ENCODE measurements at regions not wholly inside any gene's neighbourhood (a gene's known extent, or its start where the extent isn't known, plus 50 kb on each side); places are given as distances from the start of the nearest gene placed in this dataset.

GRCh38 chr9:28821240-28821639 is 1248.0 kb upstream of the C9orf72 start:
- DNase-seq (ENCODE audit: low read depth), result no peak

GRCh38 chr9:28824432-28824963 is 1251.2 kb upstream of the C9orf72 start:
- no peak for DNase-seq (ENCODE audit: low read depth)

GRCh38 chr9:28832168-28832770 is 1259.0 kb upstream of the C9orf72 start:
- DNase-seq (ENCODE audit: low read depth), result no peak

DNA sequence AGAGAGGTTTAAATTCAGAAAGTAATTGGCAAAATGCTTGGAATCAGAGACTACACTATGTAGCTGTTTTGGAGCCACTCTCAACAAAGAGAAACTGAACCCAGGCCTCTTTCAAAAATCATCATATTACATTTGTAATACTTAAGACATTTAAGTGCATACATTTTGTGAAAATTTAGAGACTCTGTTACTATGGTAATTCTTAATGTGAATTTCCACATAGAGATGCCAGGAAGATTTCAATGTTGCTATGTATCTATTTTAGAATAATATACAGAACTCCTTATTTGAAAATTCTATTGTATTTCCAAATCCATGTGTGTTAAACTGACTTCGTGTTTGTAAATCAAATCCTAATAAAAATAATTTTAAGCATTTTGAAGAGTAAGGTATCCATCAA is 1260.9 kb upstream of the C9orf72 start:
- DNase-seq (ENCODE audit: low read depth), result no peak

GRCh38 chr9:28839778-28840430 is 1266.6 kb upstream of the C9orf72 start:
- DNase-seq (ENCODE audit: low read depth), result no peak

DNA sequence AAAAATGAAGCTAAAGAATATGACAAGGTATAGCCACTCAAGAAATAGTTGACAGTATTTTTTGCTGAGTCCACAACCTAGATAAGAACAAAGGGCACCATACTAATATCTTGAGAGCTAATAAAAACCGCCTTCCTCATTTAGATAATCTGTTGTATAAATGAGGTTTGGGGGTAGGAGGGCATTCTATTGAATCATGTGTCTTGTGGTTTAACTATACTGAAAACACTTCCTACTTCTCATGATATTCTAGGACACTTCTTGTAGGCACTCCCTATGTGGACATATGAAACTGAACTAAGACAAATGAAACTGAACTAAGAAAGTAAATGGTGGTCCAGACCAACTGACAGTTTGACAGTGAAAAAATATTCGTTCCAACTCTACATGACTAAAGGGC is 1268.5 kb upstream of the C9orf72 start:
- no peak for DNase-seq (ENCODE audit: low read depth)

DNA sequence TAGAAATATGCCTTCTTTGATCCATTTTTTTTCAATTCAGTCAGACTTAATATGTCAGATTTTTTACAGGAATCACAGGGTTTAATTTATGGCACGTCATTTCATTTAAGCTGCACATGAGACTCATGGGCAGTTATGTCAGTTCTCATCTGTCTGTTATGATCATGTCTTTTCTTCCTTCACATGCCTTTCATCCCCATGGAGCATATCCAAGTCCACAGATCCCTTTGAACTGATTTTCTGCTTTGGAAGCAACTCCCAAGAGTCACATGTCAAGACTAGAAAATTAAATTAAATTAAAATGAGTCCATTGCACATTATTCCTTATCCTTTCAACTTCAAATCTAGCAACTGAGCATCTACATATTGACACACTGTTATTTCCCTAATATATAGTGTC is 1274.0 kb upstream of the C9orf72 start:
- no peak for DNase-seq (ENCODE audit: low read depth)

- no peak for DNase-seq (ENCODE audit: low read depth)
Measured at GRCh38 chr9:28848671-28849070, 1275.4 kb upstream of the C9orf72 start.

DNA sequence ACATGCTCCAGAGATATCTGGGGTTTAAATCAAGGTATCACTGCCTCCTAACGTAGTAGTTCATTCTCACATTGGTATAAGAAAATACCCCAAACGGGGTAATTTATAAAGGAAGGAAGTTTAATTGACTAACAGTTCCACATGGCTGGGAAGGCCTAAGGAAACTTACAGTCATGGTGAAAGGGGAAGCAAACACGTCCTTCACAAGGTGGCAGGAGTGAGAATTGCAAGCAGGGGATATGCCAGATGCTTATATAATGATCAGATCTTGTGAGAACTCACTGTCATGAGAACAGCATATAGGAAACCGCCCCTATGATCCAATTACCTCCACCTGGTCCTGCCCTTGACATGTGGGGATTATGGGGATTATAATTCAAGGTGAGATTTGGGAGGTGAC is 1280.2 kb upstream of the C9orf72 start:
- DNase-seq (ENCODE audit: low read depth), result peak; percentile 4

DNA sequence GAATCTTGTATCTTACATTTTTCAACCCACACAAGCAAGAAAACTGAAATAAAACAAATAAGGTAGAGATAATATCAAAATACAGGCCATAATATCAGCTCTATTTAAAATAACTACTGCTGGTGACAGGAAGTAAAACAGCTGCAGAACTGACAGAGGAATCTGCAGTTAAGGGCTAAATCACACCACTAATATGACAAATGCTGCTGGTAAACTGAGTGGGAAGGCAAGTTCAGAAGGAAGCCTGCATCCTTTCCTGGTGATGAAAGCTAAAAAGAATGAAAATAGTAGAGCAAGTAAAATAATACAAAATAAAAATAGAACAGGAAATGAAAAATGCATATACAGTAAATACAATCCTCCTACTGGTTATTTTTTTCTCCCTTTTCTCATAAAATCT is 1293.7 kb upstream of the C9orf72 start:
- DNase-seq (ENCODE audit: low read depth), result no peak

DNA sequence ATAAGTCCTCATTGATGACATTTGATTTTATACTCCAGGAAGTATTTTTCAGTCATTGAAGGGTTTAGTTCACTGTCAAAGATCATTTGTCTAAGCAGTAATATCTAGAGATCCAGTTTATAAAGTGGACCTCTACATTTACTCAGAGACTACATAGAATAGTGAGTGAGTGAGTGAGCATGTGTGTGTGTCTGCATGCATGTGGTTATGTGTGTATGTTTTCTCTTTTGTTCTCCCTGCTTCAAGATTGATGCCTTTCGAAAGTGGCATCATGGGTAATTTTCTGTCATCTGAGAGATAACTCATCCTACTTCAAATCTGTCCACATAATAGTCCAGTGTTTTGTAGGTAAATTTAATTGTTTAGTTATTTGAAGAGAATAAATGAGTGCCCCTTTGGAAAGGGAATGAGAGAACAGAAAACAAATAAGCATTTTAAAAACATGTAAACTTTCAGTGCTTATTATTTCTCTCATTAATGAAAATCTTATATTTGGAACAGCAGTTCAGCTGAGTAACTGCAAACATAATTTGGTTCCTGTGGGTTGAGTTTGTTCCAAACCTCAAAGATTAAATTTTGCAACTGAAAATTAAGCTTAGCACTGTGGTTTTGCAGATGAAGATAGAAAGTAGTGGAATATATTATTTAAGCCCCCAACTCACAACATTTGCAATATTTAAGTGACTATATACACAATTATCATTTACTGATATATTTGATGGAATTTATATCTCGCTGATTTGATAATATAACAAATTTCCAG is 1295.1 kb upstream of the C9orf72 start:
- DNase-seq (ENCODE audit: low read depth), result no peak

DNA sequence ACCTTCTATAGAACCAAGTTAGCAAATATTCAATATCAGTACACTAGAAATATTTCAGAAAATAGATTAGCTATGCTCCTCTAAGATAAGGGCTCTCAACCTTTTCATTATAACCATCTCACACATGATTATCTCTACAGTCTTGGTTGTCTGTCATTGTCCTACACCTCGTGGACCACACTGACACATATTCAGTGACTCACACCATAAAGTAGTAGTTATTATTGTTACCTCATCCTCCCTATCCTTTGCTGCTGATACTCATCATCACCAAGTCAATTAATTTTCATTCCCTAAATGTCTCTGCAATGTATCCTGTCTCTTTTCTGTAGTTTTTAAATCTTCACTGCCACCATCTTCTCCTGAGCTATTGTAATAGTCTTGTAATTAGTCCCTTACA is 1309.2 kb upstream of the C9orf72 start:
- peak; percentile 16 for DNase-seq (ENCODE audit: low read depth)

DNA sequence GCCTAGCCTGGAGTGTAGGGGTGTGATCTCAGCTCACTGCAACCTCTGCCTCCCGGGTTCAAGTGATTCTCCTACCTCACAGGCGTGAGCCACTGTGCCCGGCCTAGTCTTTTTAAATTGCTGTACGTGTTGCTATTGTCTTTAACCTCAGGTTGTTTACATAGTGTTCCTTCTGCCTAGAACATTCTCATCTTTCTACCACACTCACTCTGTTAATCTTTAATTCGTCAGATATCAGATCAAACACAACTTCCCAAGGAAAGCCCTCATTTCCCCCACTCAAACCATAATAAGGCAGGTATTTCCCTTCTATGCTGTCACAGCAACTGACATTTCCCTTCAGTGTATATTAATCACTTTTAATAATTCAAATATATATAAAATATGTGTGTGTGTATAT is 1310.0 kb upstream of the C9orf72 start:
- DNase-seq (ENCODE audit: low read depth), result peak; percentile 92

- DNase-seq (ENCODE audit: low read depth), result peak; percentile 9
Measured at GRCh38 chr9:28887188-28887884, 1314.1 kb upstream of the C9orf72 start.

DNA sequence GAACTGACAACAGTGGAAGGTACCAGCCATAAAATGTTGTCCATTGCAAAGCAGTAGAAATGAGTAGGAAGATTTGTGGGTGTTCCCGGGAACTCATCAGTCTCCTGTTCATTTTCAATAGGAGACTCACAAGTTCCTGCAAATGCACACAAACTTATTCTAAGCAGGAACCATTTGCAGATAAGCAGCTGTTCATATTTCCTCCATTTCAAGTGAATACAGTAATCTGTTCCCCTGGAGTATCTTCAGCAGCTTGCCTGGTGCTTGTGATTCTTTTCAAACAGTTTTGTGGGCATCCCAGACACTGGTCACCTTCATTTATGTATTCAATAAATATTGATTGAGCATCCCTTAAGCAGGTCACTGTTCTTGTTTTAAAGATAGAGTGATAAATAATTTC is 1315.5 kb upstream of the C9orf72 start:
- no peak for DNase-seq (ENCODE audit: low read depth)

GRCh38 chr9:28892538-28892937 is 1319.3 kb upstream of the C9orf72 start:
- no peak for DNase-seq (ENCODE audit: low read depth)

GRCh38 chr9:28899267-28899666 is 1326.0 kb upstream of the C9orf72 start:
- no peak for DNase-seq (ENCODE audit: low read depth)

- no peak for DNase-seq (ENCODE audit: low read depth)
Measured at GRCh38 chr9:28899926-28900325, 1326.6 kb upstream of the C9orf72 start.

- no peak for DNase-seq (ENCODE audit: low read depth)
Measured at GRCh38 chr9:28900406-28900805, 1327.1 kb upstream of the C9orf72 start.

DNA sequence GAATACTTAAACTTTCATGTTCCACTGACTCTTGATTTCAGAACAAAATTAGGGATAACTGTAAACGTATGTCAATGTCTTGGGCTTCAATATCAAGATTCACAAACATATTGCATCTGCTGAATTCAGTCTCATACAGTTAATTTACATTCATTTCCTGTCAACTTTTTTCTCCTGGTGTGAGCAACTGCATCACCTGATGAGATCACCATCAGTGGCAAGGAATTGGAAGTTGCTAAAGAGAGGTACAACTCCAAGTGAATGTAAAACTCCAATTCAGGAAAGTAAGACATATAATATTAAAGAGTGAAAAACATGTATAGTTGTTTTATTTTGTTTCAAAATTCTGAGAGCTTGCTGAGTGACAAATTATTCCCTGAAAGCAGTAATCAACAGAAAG is 1336.2 kb upstream of the C9orf72 start:
- no peak for DNase-seq (ENCODE audit: low read depth)

- DNase-seq (ENCODE audit: low read depth), result no peak
Measured at GRCh38 chr9:28912621-28913020, 1339.3 kb upstream of the C9orf72 start.

DNA sequence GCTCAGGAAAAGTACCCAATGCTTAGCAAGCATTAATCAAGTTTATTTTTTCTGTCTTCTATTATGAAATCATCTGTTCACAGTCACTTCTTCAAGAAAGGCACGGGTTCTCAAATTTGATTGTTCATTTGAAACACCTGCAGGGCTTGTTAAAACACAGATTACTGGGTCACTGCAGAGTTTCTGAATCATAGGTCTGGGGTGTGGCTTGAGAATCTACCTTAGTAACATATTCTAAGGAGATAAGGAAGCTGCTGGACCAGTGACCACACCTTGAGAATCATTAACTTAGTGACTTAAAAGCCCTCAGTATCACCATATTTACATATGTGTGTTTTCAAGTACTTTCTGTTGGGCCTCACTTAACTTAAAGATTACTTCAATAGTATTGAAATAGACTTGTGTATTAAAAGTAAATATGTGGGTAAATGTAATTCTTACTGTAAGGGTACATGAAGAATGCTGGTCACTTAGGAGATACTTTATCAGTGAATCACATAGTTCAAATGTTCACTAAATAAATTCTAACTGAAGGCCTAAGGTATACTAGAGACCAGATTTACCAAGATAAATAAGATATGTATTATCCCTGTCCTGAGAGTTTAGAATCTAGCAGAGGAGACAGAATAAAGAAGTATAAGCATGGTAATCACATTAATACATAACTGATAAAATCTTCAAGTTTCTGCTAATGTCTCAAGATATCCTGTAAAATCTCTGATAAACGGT is 1342.1 kb upstream of the C9orf72 start:
- peak; percentile 83 for DNase-seq (ENCODE audit: low read depth)

Data from renal cortical epithelial cell (primary cell).